K562 (cell line): ENCODE measurements at regions not wholly inside any gene's neighbourhood (a gene's known extent, or its start where the extent isn't known, plus 50 kb on each side); places are given as distances from the start of the nearest gene placed in this dataset.
A peak's percentile ranks its signal among the peaks of the same experiment; 100 is the strongest.

Source experiments
- ATAC-seq: fragments of 200-7000 bp; cut with Tn5 transposase; 3 replicates; pipeline ENCODE4 v1.9.1; 2020; ENCODE audit warnings: moderate library complexity
- BruUV-seq: library from RNA; stranded (reverse); fragments of 400-500 nt; replicated peaks from 2 replicates; lab custom pipeline; 2021; lab: Mats Ljungman, UMichigan
- CTCF ChIA-PET: fragments of 300-600 bp; formaldehyde crosslinking; extraction: SDS; loops from one replicate; lab custom pipeline; 2021; ENCODE audit warnings: low intra/inter-chr PET ratio; lab: Yijun Ruan, JAX
- POLR2A ChIA-PET: fragments of 300-600, 350-650 bp; sonication (Branson Sonifier 250); formaldehyde crosslinking; extraction: SDS; loops from one replicate; lab custom pipeline; 2021; ENCODE audit warnings: antibody characterized with exemption, inconsistent platforms; lab: Yijun Ruan, JAX
- DNase-seq, 4 experiments: peaks; one replicate each; pipeline versions ENCODE4 v3.0.0 to v3.0.0-alpha.2; 2011 to 2018; ENCODE audit warnings: low spot score in 3 of 4, mixed read lengths in 3 of 4; ENCODE audit errors: extremely low read depth in 1 of 4
- FAIRE-seq: peaks from 2 replicates; lab custom pipeline; 2011; peaks lifted over from hg19 to GRCh38; lab: Jason Lieb, UNC
- H2AFZ ChIP-seq: 2 replicates; pipeline ENCODE4 v1.6.0; 2011; ENCODE audit warnings: low read depth, low read length, control low read depth, inconsistent platforms
- H3K27ac ChIP-seq: fragments of 200-600 bp; 3 replicates; pipeline ENCODE4 v1.8.0; 2011; ENCODE audit warnings: low read depth, mild to moderate bottlenecking, control low read depth, inconsistent platforms, low read length, moderate library complexity, mixed read lengths; ENCODE audit errors: extremely low read depth
- H3K27me3 ChIP-seq, 2 experiments: fragments of 300-600 bp in 1 of 2; 2 replicates in 1 of 2; 3 replicates in 1 of 2; pipeline versions ENCODE4 v1.6.0 to v1.8.0; 2011; ENCODE audit warnings: inconsistent platforms in 2 of 2, low read length in 2 of 2, mild to moderate bottlenecking in 1 of 2, mixed read lengths in 1 of 2, moderate library complexity in 1 of 2; ENCODE audit not compliant: control insufficient read depth in 2 of 2, insufficient read depth in 2 of 2
- H3K36me3 ChIP-seq: fragments of 300-600 bp; 3 replicates; pipeline ENCODE4 v1.8.0; 2011; ENCODE audit warnings: mild to moderate bottlenecking, low read length, inconsistent platforms; ENCODE audit not compliant: control insufficient read depth, insufficient read depth
- H3K4me1 ChIP-seq, 2 experiments: fragments of 200-600 bp in 1 of 2; replicated peaks in 1 of 2; 2 replicates in 1 of 2; 3 replicates in 1 of 2; pipeline versions ENCODE4 v1.5.1 to v1.8.0; 2011; ENCODE audit warnings: inconsistent platforms in 2 of 2, low read length in 2 of 2, mild to moderate bottlenecking in 1 of 2, mixed read lengths in 1 of 2, moderate library complexity in 1 of 2; ENCODE audit not compliant: control insufficient read depth in 2 of 2, insufficient read depth in 2 of 2
- H3K4me2 ChIP-seq: 2 replicates; pipeline ENCODE4 v1.6.1; 2011; ENCODE audit warnings: low read length, control low read depth, inconsistent platforms, mixed read lengths; ENCODE audit not compliant: insufficient read depth
- H3K4me3 ChIP-seq: fragments of 200-600 bp; sonication (generic), shearing (Covaris generic); 2 replicates; pipeline ENCODE4 v1.5.1; 2016; ENCODE audit warnings: control low read depth, inconsistent platforms
- H3K79me2 ChIP-seq: fragments of 200-600 bp; 3 replicates; pipeline ENCODE4 v1.8.0; 2011; ENCODE audit warnings: low read length, inconsistent platforms; ENCODE audit not compliant: control insufficient read depth, insufficient read depth
- H3K9ac ChIP-seq, 2 experiments: 2 replicates each; pipeline versions ENCODE4 v1.6.0 to v1.6.1; 2011; ENCODE audit warnings: low read depth in 2 of 2, low read length in 2 of 2, control low read depth in 1 of 2, inconsistent platforms in 1 of 2, mild to moderate bottlenecking in 1 of 2, mixed read lengths in 1 of 2; ENCODE audit not compliant: insufficient read depth in 1 of 2
- H3K9me1 ChIP-seq: one replicate; pipeline ENCODE4 v1.6.0; 2011; ENCODE audit warnings: inconsistent platforms, mild to moderate bottlenecking, low read length, moderate library complexity; ENCODE audit not compliant: control insufficient read depth, insufficient read depth
- H3K9me3 ChIP-seq: replicated peaks from 2 replicates; pipeline ENCODE4 v1.5.1; 2011; ENCODE audit warnings: low read depth, low read length, inconsistent platforms; ENCODE audit not compliant: control insufficient read depth, insufficient read depth
- H4K20me1 ChIP-seq: replicated peaks from 2 replicates; pipeline ENCODE4 v1.6.1; 2011; ENCODE audit warnings: low read length, inconsistent platforms, mixed read lengths; ENCODE audit not compliant: control insufficient read depth, insufficient read depth
- MXI1 ChIP-seq: IDR thresholded peaks from 2 replicates; pipeline ENCODE4 v1.6.1; 2011; ENCODE audit warnings: low read depth, mild to moderate bottlenecking, improper control_type of control experiment, low read length
- in situ Hi-C: fragments of 300-500 bp; cut with MboI; formaldehyde crosslinking; loops from 4 replicates; pipeline ENCODE4 v1.15.0; 2018; ENCODE audit warnings: inconsistent platforms, mixed read lengths
- intact Hi-C: fragments of 100-400 bp; cut with micrococcal nuclease; formaldehyde crosslinking; loops from 2 replicates; pipeline ENCODE4 v1.14.2; 2022
- TF ChIP-seq, protein P1 (sequence below), 2 experiments: fragments of 450-650 bp in 1 of 2; sonication (generic) in 1 of 2; formaldehyde crosslinking in 1 of 2; IDR thresholded peaks; 2 replicates each; pipeline versions ENCODE4 v1.7.1 to v1.9.0; 2016 to 2022; ENCODE audit warnings: inconsistent platforms in 1 of 2, mild to moderate bottlenecking in 1 of 2, missing genetic modification reagents in 1 of 2

DNA sequence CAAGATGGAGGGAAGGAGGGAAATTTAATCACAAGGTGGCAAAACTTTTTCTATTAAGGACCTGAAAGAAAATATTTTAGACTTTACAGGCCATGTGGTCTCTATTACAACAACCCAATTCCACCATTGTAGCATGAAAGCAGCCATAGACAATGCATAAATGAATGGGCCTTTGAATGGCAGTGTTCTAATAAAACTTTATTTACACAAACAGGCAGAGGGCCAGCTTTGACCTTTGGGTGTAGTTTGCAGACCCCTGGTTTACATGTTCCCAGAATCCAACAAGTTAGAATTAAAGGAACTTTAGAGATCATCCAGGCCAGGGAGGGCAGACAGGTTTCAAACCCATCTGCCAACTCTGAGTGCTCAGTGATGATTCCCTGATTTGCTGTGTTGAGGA is 95.2 kb downstream of the BANF2 start:
- DNase-seq (no peak), ATAC-seq (no peak), FAIRE-seq (no peak)
- H3K79me2 ChIP-seq: no peaks in the 10 kb centered on the region
- in situ Hi-C loops: no loop called here
- no peak overlapping the region for H3K4me3 ChIP-seq
- BruUV-seq: no TSS peak
- intact Hi-C loops: no loop called here
- no peak overlapping the region for H3K4me2 ChIP-seq
- H2AFZ ChIP-seq: no peak overlapping the region
- ChIA-PET CTCF (no interaction called here), POLR2A (interaction anchor here (0.8 kb wide), 1 partner anchor 19 kb away, joined by 3 read pairs; no protein-coding TSS in a partner anchor)
- no peak overlapping the region for H3K27ac ChIP-seq
- H3K36me3 ChIP-seq: no peaks in the 10 kb centered on the region
- no peaks in the 10 kb centered on the region for H4K20me1 ChIP-seq
- no peak for TF ChIP-seq MXI1
- TF ChIP-seq, protein P1, sequence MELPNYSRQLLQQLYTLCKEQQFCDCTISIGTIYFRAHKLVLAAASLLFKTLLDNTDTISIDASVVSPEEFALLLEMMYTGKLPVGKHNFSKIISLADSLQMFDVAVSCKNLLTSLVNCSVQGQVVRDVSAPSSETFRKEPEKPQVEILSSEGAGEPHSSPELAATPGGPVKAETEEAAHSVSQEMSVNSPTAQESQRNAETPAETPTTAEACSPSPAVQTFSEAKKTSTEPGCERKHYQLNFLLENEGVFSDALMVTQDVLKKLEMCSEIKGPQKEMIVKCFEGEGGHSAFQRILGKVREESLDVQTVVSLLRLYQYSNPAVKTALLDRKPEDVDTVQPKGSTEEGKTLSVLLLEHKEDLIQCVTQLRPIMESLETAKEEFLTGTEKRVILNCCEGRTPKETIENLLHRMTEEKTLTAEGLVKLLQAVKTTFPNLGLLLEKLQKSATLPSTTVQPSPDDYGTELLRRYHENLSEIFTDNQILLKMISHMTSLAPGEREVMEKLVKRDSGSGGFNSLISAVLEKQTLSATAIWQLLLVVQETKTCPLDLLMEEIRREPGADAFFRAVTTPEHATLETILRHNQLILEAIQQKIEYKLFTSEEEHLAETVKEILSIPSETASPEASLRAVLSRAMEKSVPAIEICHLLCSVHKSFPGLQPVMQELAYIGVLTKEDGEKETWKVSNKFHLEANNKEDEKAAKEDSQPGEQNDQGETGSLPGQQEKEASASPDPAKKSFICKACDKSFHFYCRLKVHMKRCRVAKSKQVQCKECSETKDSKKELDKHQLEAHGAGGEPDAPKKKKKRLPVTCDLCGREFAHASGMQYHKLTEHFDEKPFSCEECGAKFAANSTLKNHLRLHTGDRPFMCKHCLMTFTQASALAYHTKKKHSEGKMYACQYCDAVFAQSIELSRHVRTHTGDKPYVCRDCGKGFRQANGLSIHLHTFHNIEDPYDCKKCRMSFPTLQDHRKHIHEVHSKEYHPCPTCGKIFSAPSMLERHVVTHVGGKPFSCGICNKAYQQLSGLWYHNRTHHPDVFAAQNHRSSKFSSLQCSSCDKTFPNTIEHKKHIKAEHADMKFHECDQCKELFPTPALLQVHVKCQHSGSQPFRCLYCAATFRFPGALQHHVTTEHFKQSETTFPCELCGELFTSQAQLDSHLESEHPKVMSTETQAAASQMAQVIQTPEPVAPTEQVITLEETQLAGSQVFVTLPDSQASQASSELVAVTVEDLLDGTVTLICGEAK (IDR thresholded peaks at IDR 0.05): peak; percentile 86
- TF ChIP-seq, protein P1 (CRISPR knock-in tag; IDR thresholded peaks at IDR 0.05): peak; percentile 47; the same call in 1 of the 2 replicates
- H3K9me1 ChIP-seq: no peaks in the 10 kb centered on the region
- no peak overlapping the region for H3K9ac ChIP-seq
- no peaks in the 10 kb centered on the region for H3K9me3 ChIP-seq
- H3K27me3 ChIP-seq: peaks cover 0 to 24% of the 10 kb centered on the region in 2 experiments; a peak in 4 of 5 replicates
- H3K4me1 ChIP-seq: no peaks in the 10 kb centered on the region
